ENCODE measurements at regions not wholly inside any gene's neighbourhood (a gene's known extent, or its start where the extent isn't known, plus 50 kb on each side); places are given as distances from the start of the nearest gene placed in this dataset.

GRCh38 chr14:38150075-38150474 is 57.6 kb upstream of the SSTR1 start:
- 40 to 59% methylated on average over 3 of the region's 3 CpGs for WGBS, 2 donors

More at GRCh38 chr14:38150075-38150474, 57.6 kb upstream of the SSTR1 start:
- Histone ChIP-seq H3K27me3 (no peaks in the 10 kb centered on the region), H3K36me3 (no peaks in the 10 kb centered on the region), H3K4me3 (no peak overlapping the region), H3K4me1 (no peaks in the 10 kb centered on the region), H3K27ac (no peak overlapping the region), H3K9me3 (no peaks in the 10 kb centered on the region)
- intact Hi-C loops (cut with DNase I) = no loop called here
- TF ChIP-seq CTCF (IDR thresholded peaks at IDR 0.05) = no peak
- DNase-seq = no peak
- no peak for FAIRE-seq
- ATAC-seq = no peak
